ENCODE measurements at regions not wholly inside any gene's neighbourhood (a gene's known extent, or its start where the extent isn't known, plus 50 kb on each side); places are given as distances from the start of the nearest gene placed in this dataset.

DNA sequence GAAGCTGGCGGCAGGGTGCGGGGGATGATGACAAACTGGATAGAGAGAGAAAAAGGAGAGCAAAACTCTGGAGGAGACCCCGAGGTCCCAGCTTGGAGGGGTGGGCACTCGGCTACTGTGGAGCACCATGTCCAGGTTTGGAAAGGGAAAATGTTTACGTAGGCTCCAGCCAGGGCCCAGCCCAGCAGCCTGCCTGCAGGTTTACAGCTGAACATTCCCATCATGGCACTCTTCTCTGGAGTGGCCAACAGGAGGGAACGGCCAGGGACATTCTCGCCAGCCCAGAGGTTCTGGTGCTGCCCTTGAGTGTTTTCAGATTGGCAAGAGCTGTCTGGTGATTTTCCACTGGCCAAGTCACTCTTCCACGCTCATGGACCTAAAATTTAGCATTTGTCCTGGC, 262.9 kb upstream of the TCF4 start:
- H3K9ac ChIP-seq (ENCODE audit: low read depth, low read length), result no peak overlapping the region
- ATAC-seq (ENCODE audit: insufficient read depth, low read depth) (no peak), DNase-seq (no peak)
- H3K4me1 ChIP-seq (ENCODE audit: insufficient read depth, low read length), result no peaks in the 10 kb centered on the region
- H4K20me1 ChIP-seq (ENCODE audit: insufficient read depth, low read length), result no peaks in the 10 kb centered on the region
- no peak for TF ChIP-seq CTCF (IDR thresholded peaks at IDR 0.05; ENCODE audit: borderline replicate concordance, extremely low read depth, low read length, poor library complexity, severe bottlenecking)
- H3K27ac ChIP-seq (ENCODE audit: low read length), result no peak overlapping the region
- no peaks in the 10 kb centered on the region for H3K79me2 ChIP-seq (ENCODE audit: insufficient read depth, low read length)
- H3K27me3 ChIP-seq (ENCODE audit: insufficient read depth, low read length, poor library complexity), result no peaks in the 10 kb centered on the region
- no peaks in the 10 kb centered on the region for H3K36me3 ChIP-seq (ENCODE audit: insufficient read depth, low read length)
- H3K4me3 ChIP-seq (ENCODE audit: low read depth in 1 of 2, low read length in 2 of 2), result no peak overlapping the region
- H2AFZ ChIP-seq (ENCODE audit: low read depth, low read length), result no peak overlapping the region
- no peaks in the 10 kb centered on the region for H3K9me3 ChIP-seq (ENCODE audit: insufficient read depth, low read length, severe bottlenecking)
- no peak overlapping the region for H3K4me2 ChIP-seq (ENCODE audit: insufficient read depth, low read length)

GRCh38 chr18:55849391-55849790, 261.4 kb upstream of the TCF4 start:
- no peaks in the 10 kb centered on the region for H3K9me3 ChIP-seq (ENCODE audit: insufficient read depth, low read length, severe bottlenecking)
- TF ChIP-seq EZH2 (IDR thresholded peaks at IDR 0.05; ENCODE audit: borderline replicate concordance, low read depth, low read length, severe bottlenecking), result no peak
- no peak for TF ChIP-seq CTCF (IDR thresholded peaks at IDR 0.05; ENCODE audit: borderline replicate concordance, extremely low read depth, low read length, poor library complexity, severe bottlenecking)
- ATAC-seq (ENCODE audit: insufficient read depth, low read depth), result no peak

DNA sequence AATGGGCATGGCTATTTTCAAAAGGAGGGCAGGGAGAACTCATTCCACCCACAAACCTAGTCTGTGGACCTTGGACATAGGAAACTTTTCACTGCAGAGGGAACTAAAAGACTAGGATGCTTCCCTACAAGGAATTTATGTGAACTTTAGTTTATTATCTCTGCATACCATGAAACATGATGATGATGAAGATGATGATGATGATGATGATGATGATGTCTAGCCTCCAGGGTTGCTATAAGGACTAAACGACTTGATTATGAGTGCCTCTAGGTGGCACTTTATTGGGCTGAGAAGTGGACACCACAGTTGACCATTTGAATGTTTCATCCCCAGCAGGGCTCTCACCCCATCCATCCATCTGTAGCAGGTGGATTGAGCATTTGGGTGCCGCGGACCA, 260.0 kb upstream of the TCF4 start:
- TF ChIP-seq EZH2 (IDR thresholded peaks at IDR 0.05; ENCODE audit: borderline replicate concordance, low read depth, low read length, severe bottlenecking) (no peak), CTCF (IDR thresholded peaks at IDR 0.05; ENCODE audit: borderline replicate concordance, extremely low read depth, low read length, poor library complexity, severe bottlenecking) (no peak)
- H3K27ac ChIP-seq (ENCODE audit: low read length), result no peak overlapping the region
- no peak for DNase-seq
- no peaks in the 10 kb centered on the region for H3K79me2 ChIP-seq (ENCODE audit: insufficient read depth, low read length)
- ATAC-seq (ENCODE audit: insufficient read depth, low read depth), result no peak
- H3K4me1 ChIP-seq (ENCODE audit: insufficient read depth, low read length), result no peaks in the 10 kb centered on the region
- no peak overlapping the region for H3K9ac ChIP-seq (ENCODE audit: low read depth, low read length)
- no peaks in the 10 kb centered on the region for H3K36me3 ChIP-seq (ENCODE audit: insufficient read depth, low read length)
- H3K4me3 ChIP-seq (ENCODE audit: low read depth in 1 of 2, low read length in 2 of 2), result no peak overlapping the region
- H3K4me2 ChIP-seq (ENCODE audit: insufficient read depth, low read length), result no peak overlapping the region
- no peak overlapping the region for H2AFZ ChIP-seq (ENCODE audit: low read depth, low read length)
- H3K27me3 ChIP-seq (ENCODE audit: insufficient read depth, low read length, poor library complexity), result no peaks in the 10 kb centered on the region
- H4K20me1 ChIP-seq (ENCODE audit: insufficient read depth, low read length), result no peaks in the 10 kb centered on the region
- no peaks in the 10 kb centered on the region for H3K9me3 ChIP-seq (ENCODE audit: insufficient read depth, low read length, severe bottlenecking)

More at GRCh38 chr18:55849391-55849790, 261.4 kb upstream of the TCF4 start:
- Histone ChIP-seq H3K4me1 (ENCODE audit: insufficient read depth, low read length) (no peaks in the 10 kb centered on the region), H3K4me2 (ENCODE audit: insufficient read depth, low read length) (no peak overlapping the region), H3K9ac (ENCODE audit: low read depth, low read length) (no peak overlapping the region), H4K20me1 (ENCODE audit: insufficient read depth, low read length) (no peaks in the 10 kb centered on the region), H3K36me3 (ENCODE audit: insufficient read depth, low read length) (no peaks in the 10 kb centered on the region), H3K4me3 (ENCODE audit: low read depth in 1 of 2, low read length in 2 of 2) (no peak overlapping the region), H3K27ac (ENCODE audit: low read length) (no peak overlapping the region), H3K79me2 (ENCODE audit: insufficient read depth, low read length) (no peaks in the 10 kb centered on the region), H2AFZ (ENCODE audit: low read depth, low read length) (no peak overlapping the region), H3K27me3 (ENCODE audit: insufficient read depth, low read length, poor library complexity) (no peaks in the 10 kb centered on the region)
- DNase-seq, result no peak

DNA sequence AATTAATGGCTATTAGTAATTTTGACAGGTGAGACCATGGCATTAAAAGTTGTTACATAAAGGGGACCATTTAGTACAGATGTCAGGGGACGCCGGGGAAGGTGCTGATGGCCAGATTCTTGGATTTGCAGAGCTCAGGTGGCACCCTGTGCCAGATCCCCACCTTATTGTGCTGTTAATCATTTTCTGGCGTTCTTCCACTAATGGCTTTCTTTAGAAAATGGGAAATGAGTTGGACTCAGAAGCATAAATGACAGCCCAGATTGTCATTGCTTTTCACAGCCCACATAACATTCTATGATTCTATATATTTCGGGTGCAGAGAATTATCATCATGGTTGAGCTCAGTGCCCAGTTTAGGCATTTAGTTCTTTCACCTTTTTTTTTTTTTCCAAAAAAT, 257.2 kb upstream of the TCF4 start:
- TF ChIP-seq EZH2 (IDR thresholded peaks at IDR 0.05; ENCODE audit: borderline replicate concordance, low read depth, low read length, severe bottlenecking), result no peak
- Histone ChIP-seq H3K9me3 (ENCODE audit: insufficient read depth, low read length, severe bottlenecking) (no peaks in the 10 kb centered on the region), H3K27me3 (ENCODE audit: insufficient read depth, low read length, poor library complexity) (no peaks in the 10 kb centered on the region), H3K27ac (ENCODE audit: low read length) (no peak overlapping the region), H2AFZ (ENCODE audit: low read depth, low read length) (no peak overlapping the region), H3K79me2 (ENCODE audit: insufficient read depth, low read length) (no peaks in the 10 kb centered on the region), H4K20me1 (ENCODE audit: insufficient read depth, low read length) (no peaks in the 10 kb centered on the region), H3K4me2 (ENCODE audit: insufficient read depth, low read length) (no peak overlapping the region), H3K9ac (ENCODE audit: low read depth, low read length) (no peak overlapping the region), H3K4me1 (ENCODE audit: insufficient read depth, low read length) (no peaks in the 10 kb centered on the region), H3K36me3 (ENCODE audit: insufficient read depth, low read length) (no peaks in the 10 kb centered on the region), H3K4me3 (ENCODE audit: low read depth in 1 of 2, low read length in 2 of 2) (no peak overlapping the region)
- no peak for ATAC-seq (ENCODE audit: insufficient read depth, low read depth)
- no peak for DNase-seq
